ENCODE measurements at regions not wholly inside any gene's neighbourhood (a gene's known extent, or its start where the extent isn't known, plus 50 kb on each side); places are given as distances from the start of the nearest gene placed in this dataset.
A peak's percentile ranks its signal among the peaks of the same experiment; 100 is the strongest.

- H4K12ac ChIP-seq (ENCODE audit: low read depth, low read length): no peak overlapping the region
- H3K4ac ChIP-seq (ENCODE audit: low read depth, low read length): no peak overlapping the region
- H3K18ac ChIP-seq (ENCODE audit: low read length): no peak overlapping the region
- no peaks in the 10 kb centered on the region for H3K9me3 ChIP-seq (ENCODE audit: insufficient read depth, low read depth, low read length)
- no peak overlapping the region for H4K8ac ChIP-seq (ENCODE audit: low read depth, low read length)
- no peak overlapping the region for H2BK12ac ChIP-seq (ENCODE audit: low read length)
- no peak overlapping the region for H4K91ac ChIP-seq (ENCODE audit: low read depth, low read length)
- no peak overlapping the region for H2AK5ac ChIP-seq (ENCODE audit: low read length)
- H3K79me1 ChIP-seq (ENCODE audit: low read length): no peaks in the 10 kb centered on the region
- no peak overlapping the region for H3K14ac ChIP-seq (ENCODE audit: low read length)
- H3K36me3 ChIP-seq (ENCODE audit: control insufficient read depth in 1 of 2, insufficient read depth in 2 of 2, low read length in 2 of 2): no peaks in the 10 kb centered on the region
- H3K27me3 ChIP-seq (ENCODE audit: insufficient read depth, low read length): no peaks in the 10 kb centered on the region
- no peak overlapping the region for H2BK120ac ChIP-seq (ENCODE audit: insufficient read depth, low read length, poor library complexity)
- no peak overlapping the region for H2BK5ac ChIP-seq (ENCODE audit: low read depth, low read length, poor library complexity)
- no peak overlapping the region for H3K23ac ChIP-seq (ENCODE audit: low read length)
- H3K79me2 ChIP-seq (ENCODE audit: control insufficient read depth, insufficient read depth, low read length, poor library complexity): no peaks in the 10 kb centered on the region
- no peak overlapping the region for H3K9ac ChIP-seq (ENCODE audit: low read length)
- no peak overlapping the region for H3K4me2 ChIP-seq (ENCODE audit: low read length)
- no peak overlapping the region for H3K4me3 ChIP-seq (ENCODE audit: low read depth, low read length)
- no peak overlapping the region for H2AFZ ChIP-seq (ENCODE audit: insufficient read depth, low read length, poor library complexity)
- H3K4me1 ChIP-seq (ENCODE audit: control insufficient read depth in 1 of 2, insufficient read depth in 2 of 2, low read length in 2 of 2): no peaks in the 10 kb centered on the region
- no peak overlapping the region for H3K27ac ChIP-seq (ENCODE audit: low read depth, low read length)
- peak in 1 of 2 donors; percentile 33 for DNase-seq
Measured at GRCh38 chr3:145785668-145786067, 375.3 kb downstream of the PLOD2 start.

GRCh38 chr3:145798007-145798406, 363.0 kb downstream of the PLOD2 start:
- no peak overlapping the region for H2AK5ac ChIP-seq (ENCODE audit: low read length)
- H3K36me3 ChIP-seq (ENCODE audit: control insufficient read depth in 1 of 2, insufficient read depth in 2 of 2, low read length in 2 of 2): no peaks in the 10 kb centered on the region
- H3K4ac ChIP-seq (ENCODE audit: low read depth, low read length): no peak overlapping the region
- no CpG with 5 or more reads among the region's 3 CpGs for WGBS (ENCODE audit: extremely low coverage, insufficient coverage, insufficient read length)
- no peaks in the 10 kb centered on the region for H3K27me3 ChIP-seq (ENCODE audit: insufficient read depth, low read length)
- H4K91ac ChIP-seq (ENCODE audit: low read depth, low read length): no peak overlapping the region
- no peaks in the 10 kb centered on the region for H3K79me2 ChIP-seq (ENCODE audit: control insufficient read depth, insufficient read depth, low read length, poor library complexity)
- no peaks in the 10 kb centered on the region for H3K4me1 ChIP-seq (ENCODE audit: control insufficient read depth in 1 of 2, insufficient read depth in 2 of 2, low read length in 2 of 2)
- H4K8ac ChIP-seq (ENCODE audit: low read depth, low read length): no peak overlapping the region
- H3K18ac ChIP-seq (ENCODE audit: low read length): no peak overlapping the region
- H2BK12ac ChIP-seq (ENCODE audit: low read length): no peak overlapping the region
- H3K14ac ChIP-seq (ENCODE audit: low read length): no peak overlapping the region
- no peak overlapping the region for H2BK5ac ChIP-seq (ENCODE audit: low read depth, low read length, poor library complexity)
- H3K79me1 ChIP-seq (ENCODE audit: low read length): no peaks in the 10 kb centered on the region
- DNase-seq: no peak
- H3K4me3 ChIP-seq (ENCODE audit: low read depth, low read length): no peak overlapping the region
- no peak overlapping the region for H3K23ac ChIP-seq (ENCODE audit: low read length)
- no peak overlapping the region for H3K4me2 ChIP-seq (ENCODE audit: low read length)
- H3K9me3 ChIP-seq (ENCODE audit: insufficient read depth, low read depth, low read length): no peaks in the 10 kb centered on the region
- no peak overlapping the region for H2AFZ ChIP-seq (ENCODE audit: insufficient read depth, low read length, poor library complexity)
- H3K9ac ChIP-seq (ENCODE audit: low read length): no peak overlapping the region
- H4K12ac ChIP-seq (ENCODE audit: low read depth, low read length): no peak overlapping the region
- H2BK120ac ChIP-seq (ENCODE audit: insufficient read depth, low read length, poor library complexity): no peak overlapping the region
- no peak overlapping the region for H3K27ac ChIP-seq (ENCODE audit: low read depth, low read length)

GRCh38 chr3:145798696-145799537, 362.1 kb downstream of the PLOD2 start:
- H3K18ac ChIP-seq (ENCODE audit: low read length): no peak overlapping the region
- H3K9me3 ChIP-seq (ENCODE audit: insufficient read depth, low read depth, low read length): no peaks in the 10 kb centered on the region
- no peak overlapping the region for H3K23ac ChIP-seq (ENCODE audit: low read length)
- H2AK5ac ChIP-seq (ENCODE audit: low read length): no peak overlapping the region
- H4K12ac ChIP-seq (ENCODE audit: low read depth, low read length): no peak overlapping the region
- H3K27ac ChIP-seq (ENCODE audit: low read depth, low read length): no peak overlapping the region
- no peak overlapping the region for H2AFZ ChIP-seq (ENCODE audit: insufficient read depth, low read length, poor library complexity)
- no peaks in the 10 kb centered on the region for H3K36me3 ChIP-seq (ENCODE audit: control insufficient read depth in 1 of 2, insufficient read depth in 2 of 2, low read length in 2 of 2)
- no peak overlapping the region for H4K8ac ChIP-seq (ENCODE audit: low read depth, low read length)
- H3K4me3 ChIP-seq (ENCODE audit: low read depth, low read length): no peak overlapping the region
- H3K79me1 ChIP-seq (ENCODE audit: low read length): no peaks in the 10 kb centered on the region
- no peak overlapping the region for H2BK120ac ChIP-seq (ENCODE audit: insufficient read depth, low read length, poor library complexity)
- H3K4ac ChIP-seq (ENCODE audit: low read depth, low read length): no peak overlapping the region
- H3K14ac ChIP-seq (ENCODE audit: low read length): no peak overlapping the region
- no peak overlapping the region for H4K91ac ChIP-seq (ENCODE audit: low read depth, low read length)
- no peaks in the 10 kb centered on the region for H3K79me2 ChIP-seq (ENCODE audit: control insufficient read depth, insufficient read depth, low read length, poor library complexity)
- no peak overlapping the region for H3K4me2 ChIP-seq (ENCODE audit: low read length)
- H3K9ac ChIP-seq (ENCODE audit: low read length): no peak overlapping the region
- H3K27me3 ChIP-seq (ENCODE audit: insufficient read depth, low read length): no peaks in the 10 kb centered on the region
- H3K4me1 ChIP-seq (ENCODE audit: control insufficient read depth in 1 of 2, insufficient read depth in 2 of 2, low read length in 2 of 2): no peaks in the 10 kb centered on the region
- no CpG with 5 or more reads among the region's 9 CpGs for WGBS (ENCODE audit: extremely low coverage, insufficient coverage, insufficient read length)
- no peak for DNase-seq
- H2BK5ac ChIP-seq (ENCODE audit: low read depth, low read length, poor library complexity): no peak overlapping the region
- no peak overlapping the region for H2BK12ac ChIP-seq (ENCODE audit: low read length)

- no peak overlapping the region for H3K4me3 ChIP-seq (ENCODE audit: low read depth, low read length)
- no peak overlapping the region for H4K8ac ChIP-seq (ENCODE audit: low read depth, low read length)
- H3K27me3 ChIP-seq (ENCODE audit: insufficient read depth, low read length): no peaks in the 10 kb centered on the region
- H3K9ac ChIP-seq (ENCODE audit: low read length): no peak overlapping the region
- H3K79me2 ChIP-seq (ENCODE audit: control insufficient read depth, insufficient read depth, low read length, poor library complexity): no peaks in the 10 kb centered on the region
- no peaks in the 10 kb centered on the region for H3K4me1 ChIP-seq (ENCODE audit: control insufficient read depth in 1 of 2, insufficient read depth in 2 of 2, low read length in 2 of 2)
- no peak overlapping the region for H3K18ac ChIP-seq (ENCODE audit: low read length)
- H2BK12ac ChIP-seq (ENCODE audit: low read length): no peak overlapping the region
- no peak overlapping the region for H2AK5ac ChIP-seq (ENCODE audit: low read length)
- no peak overlapping the region for H3K4ac ChIP-seq (ENCODE audit: low read depth, low read length)
- no peaks in the 10 kb centered on the region for H3K36me3 ChIP-seq (ENCODE audit: control insufficient read depth in 1 of 2, insufficient read depth in 2 of 2, low read length in 2 of 2)
- no peak overlapping the region for H2BK5ac ChIP-seq (ENCODE audit: low read depth, low read length, poor library complexity)
- H3K4me2 ChIP-seq (ENCODE audit: low read length): no peak overlapping the region
- H4K12ac ChIP-seq (ENCODE audit: low read depth, low read length): no peak overlapping the region
- H3K27ac ChIP-seq (ENCODE audit: low read depth, low read length): no peak overlapping the region
- no peak overlapping the region for H4K91ac ChIP-seq (ENCODE audit: low read depth, low read length)
- DNase-seq: no peak
- H2BK120ac ChIP-seq (ENCODE audit: insufficient read depth, low read length, poor library complexity): no peak overlapping the region
- no peaks in the 10 kb centered on the region for H3K9me3 ChIP-seq (ENCODE audit: insufficient read depth, low read depth, low read length)
- H2AFZ ChIP-seq (ENCODE audit: insufficient read depth, low read length, poor library complexity): no peak overlapping the region
- H3K79me1 ChIP-seq (ENCODE audit: low read length): no peaks in the 10 kb centered on the region
- no peak overlapping the region for H3K14ac ChIP-seq (ENCODE audit: low read length)
- no peak overlapping the region for H3K23ac ChIP-seq (ENCODE audit: low read length)
Measured at GRCh38 chr3:145801696-145802095, 359.3 kb downstream of the PLOD2 start.
